GM18868 (cell line): ENCODE measurements at regions not wholly inside any gene's neighbourhood (a gene's known extent, or its start where the extent isn't known, plus 50 kb on each side); places are given as distances from the start of the nearest gene placed in this dataset.
"Not testable (repeated sequence)": the region's sequence is repeated elsewhere in the genome, so short reads cannot be mapped to it uniquely, and the experiment has no call there.

ENCODE experiments used
- ATAC-seq: cut with Tn5 transposase; IDR thresholded peaks from one replicate; pipeline ENCODE4 v1.9.1; 2021; ENCODE audit warnings: mild to moderate bottlenecking, moderate library complexity; ENCODE audit not compliant: unreplicated experiment

DNA sequence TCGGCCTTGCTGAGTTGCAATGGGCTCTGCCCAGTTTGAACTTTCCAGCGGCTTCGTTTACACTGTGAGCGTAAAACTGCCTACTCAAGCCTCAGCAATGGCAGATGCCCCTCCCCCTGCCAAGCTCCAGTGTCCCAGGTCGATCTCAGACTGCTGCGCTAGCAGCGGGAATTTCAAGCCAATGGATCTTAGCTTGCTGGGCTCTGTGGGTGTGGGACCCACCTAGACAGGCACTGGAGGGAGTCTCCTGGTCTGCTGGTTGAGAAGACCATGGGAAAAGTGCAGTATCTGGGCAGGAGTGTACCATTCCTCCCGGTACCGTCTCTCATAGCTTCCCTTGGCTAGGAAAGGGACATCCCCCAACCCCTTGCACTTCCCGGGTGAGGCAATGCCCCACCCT lies 88.2 kb downstream of the KLHL28 start:
- ATAC-seq = no peak

GRCh38 chr14:44866770-44867169 lies 95.0 kb downstream of the KLHL28 start:
- ATAC-seq = no peak

GRCh38 chr14:44866322-44866721 lies 95.4 kb downstream of the KLHL28 start:
- ATAC-seq = no peak

- no peak for ATAC-seq
Observed at GRCh38 chr14:44863271-44863670, 98.5 kb downstream of the KLHL28 start.

- ATAC-seq = no peak
Observed at GRCh38 chr14:44854114-44854513, 107.6 kb downstream of the KLHL28 start.

DNA sequence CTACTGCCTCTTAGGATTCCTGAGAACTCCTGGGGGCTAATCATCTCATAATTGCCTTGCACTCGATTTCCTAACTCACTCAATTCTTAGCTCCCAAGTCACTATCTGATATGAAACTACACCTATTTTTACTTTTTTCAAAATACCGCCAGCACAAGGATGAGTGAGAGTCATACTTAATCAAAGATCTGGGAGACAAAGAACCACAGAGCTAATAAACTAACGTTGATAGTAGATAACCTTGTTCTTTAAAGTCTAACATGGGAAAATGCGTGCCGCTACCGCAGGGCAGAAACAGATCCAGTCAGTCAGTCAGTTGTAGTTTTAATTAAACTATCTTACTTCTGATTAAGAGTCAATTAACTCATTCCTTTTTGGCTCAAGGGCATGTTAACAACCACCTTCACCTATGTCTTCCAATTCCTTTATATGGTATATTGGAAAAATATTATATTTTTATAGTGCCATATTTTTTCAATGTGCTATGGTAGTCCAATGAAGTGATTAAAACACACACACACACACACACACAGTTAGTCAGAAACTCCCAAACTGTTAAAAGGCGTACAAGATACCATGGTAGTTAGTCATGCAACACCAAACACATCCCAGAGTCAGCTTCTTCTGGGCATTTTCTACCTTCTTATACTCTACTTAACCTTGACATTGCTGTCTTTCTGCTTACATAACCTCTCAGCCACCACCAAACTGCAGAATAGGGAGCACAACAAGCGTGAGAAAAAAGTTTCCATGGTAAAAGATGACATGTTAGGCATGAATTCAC lies 114.0 kb downstream of the KLHL28 start:
- ATAC-seq = no peak

DNA sequence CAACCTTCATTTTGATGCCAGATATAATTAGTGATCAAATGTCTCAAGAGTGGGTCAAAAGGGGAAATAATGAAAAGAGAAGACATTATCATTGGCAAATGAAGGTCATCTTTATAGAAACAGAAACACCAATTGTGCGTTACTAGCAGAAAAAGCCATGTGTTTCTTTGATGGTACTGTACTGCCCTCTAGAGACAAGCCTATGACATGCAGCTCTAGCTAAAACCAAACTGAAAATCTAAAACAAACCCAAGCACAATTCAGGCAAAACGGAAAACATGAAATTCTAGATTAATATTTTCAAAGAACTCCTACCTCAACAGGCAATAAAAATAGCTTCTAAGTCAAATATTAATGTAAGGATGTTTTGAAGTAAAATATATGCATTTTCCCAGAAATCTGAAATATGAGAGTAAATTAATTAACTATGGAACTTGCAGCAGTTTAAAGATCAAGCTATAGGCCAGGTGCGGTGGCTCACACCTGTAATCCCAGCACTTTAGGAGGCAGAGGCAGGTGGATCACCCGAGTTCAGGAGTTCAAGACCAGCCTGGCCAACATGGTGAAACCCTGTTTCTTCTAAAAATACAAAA lies 115.4 kb downstream of the KLHL28 start:
- peak; percentile 83 for ATAC-seq

DNA sequence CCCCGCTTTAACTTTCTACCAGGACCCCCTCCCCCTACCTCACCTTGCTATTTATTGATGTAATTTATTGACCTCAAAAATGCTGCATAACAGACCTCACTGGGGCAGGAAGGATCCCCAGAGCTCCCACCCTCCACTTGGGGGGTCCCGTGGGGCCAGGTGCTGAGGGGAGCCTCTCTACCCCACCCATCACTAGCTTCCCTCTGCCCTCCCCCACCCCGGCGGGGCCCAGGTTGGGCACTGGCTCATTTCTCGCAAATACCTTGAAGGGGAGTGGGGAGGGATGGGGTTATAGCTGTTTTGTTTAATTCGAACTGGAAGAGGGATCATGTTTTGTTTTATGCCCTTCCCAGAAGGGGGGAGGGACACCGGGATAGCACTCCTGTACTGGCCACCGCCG lies 125.8 kb downstream of the KLHL28 start:
- ATAC-seq = not testable (repeated sequence)

- ATAC-seq = no peak
Observed at GRCh38 chr14:44833376-44834060, 128.2 kb downstream of the KLHL28 start.

- no peak for ATAC-seq
Observed at GRCh38 chr14:44830371-44830770, 131.4 kb downstream of the KLHL28 start.

DNA sequence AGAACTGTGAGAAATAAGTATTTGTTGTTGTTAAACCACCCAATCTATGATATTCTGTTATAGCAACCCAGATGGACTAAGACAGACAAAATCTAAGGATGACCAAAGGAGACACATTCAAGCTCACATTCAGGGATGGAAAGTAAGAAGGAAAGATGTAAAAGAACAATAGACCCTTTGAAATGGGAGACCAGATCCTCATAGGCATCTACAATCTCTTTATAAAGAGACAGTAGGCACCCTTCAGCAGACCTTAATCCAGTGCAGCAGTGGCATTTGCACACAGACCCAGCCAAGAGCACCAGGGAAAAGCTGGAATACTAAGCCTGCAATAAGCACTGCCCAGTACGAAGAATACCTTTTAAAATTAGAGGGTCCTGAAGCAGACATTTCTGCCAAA lies 132.7 kb downstream of the KLHL28 start:
- no peak for ATAC-seq

DNA sequence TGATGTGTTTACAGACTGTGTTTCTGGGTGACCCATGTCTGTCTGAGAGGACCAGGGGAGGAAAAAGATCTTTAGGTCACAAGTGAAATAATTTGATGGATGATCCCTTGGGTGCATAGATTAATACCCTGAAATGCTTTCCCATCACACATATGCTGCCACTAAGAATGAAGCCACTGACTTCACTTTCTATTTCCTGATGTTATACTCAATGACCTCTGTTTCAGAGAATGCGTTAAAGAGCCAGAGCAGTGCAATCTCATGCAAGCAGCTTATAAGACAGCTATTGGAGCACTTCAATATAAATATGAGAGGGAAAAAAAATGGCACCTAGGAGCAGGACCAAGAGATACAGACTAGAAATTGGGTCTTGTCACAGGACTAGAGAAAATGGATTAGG lies 133.7 kb downstream of the KLHL28 start:
- ATAC-seq = no peak

DNA sequence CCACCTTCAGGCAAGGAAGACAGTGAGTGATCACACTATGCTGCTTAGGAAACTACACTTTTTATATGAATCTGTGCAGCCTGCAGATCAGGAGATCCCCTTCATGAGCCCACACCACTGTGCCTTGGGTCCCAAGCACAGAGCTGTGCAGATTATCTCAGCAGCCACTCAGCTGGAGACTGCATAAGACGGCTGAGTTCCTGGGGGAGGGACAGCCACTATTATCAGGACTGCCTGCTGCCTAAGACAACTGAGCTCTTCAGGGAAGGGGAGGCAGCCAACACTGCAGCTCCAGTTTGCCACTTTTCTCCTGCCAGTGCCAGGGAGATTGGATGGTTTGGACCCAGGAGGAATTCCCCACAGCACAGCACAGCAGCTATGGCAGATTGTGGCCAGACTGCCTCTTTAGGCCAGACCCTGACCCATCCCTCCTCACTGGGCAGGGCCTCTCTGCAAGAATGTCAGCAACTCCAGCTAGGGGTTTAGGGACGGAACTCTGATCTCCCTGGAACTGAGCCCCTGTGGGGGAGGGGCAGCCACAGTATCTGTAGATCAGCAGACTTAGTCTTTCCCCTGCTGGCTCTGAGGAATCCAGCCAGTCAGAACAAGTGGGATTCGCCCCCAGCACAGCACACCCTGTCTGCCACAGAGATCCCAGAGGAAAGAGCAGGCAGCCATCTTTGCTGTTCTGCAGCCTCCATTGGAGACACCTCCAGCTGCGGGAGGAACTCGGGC lies 141.3 kb downstream of the KLHL28 start:
- no peak for ATAC-seq

- ATAC-seq = no peak
Observed at GRCh38 chr14:44814196-44814595, 147.6 kb downstream of the KLHL28 start.

DNA sequence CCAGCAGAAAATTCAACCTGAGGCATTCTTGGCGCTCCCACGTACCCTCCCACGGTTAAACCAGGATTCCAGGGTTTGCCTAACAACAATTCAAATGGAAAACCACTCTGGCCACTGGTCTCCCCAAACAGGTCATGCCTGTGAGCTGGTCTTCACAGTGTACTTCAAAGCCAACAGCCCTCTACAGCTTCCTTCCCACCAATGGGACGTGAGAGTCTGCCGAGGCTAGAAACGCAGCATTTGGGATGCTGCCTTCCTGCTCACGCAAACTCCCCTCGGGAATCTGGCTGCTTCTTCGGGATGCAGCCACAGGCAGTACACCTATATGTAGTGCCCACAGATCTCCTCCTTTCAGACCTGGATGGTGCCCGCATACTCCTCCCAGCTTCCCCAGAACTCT lies 149.1 kb downstream of the KLHL28 start:
- ATAC-seq = no peak

DNA sequence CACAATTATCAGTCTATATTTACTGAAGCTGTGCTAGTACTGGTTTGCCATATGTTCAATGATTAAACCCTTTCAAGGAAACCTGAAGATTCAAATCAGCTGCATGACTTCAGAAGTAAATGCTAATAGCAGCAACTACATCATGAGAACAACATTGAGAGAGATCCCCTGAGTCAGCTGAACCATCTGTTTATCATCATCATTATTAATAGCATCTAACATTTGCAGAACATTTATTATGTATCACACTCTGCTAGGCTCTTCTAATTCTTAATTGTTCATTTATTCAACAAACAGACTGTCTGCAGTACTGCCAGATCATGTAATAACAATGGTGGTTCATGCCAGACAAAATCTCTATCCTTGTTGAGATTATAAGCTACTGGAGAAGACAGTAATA lies 157.4 kb downstream of the KLHL28 start:
- no peak for ATAC-seq

GRCh38 chr14:44803239-44803905 lies 158.4 kb downstream of the KLHL28 start:
- peak; percentile 92 for ATAC-seq

GRCh38 chr14:44798386-44799242 lies 163.1 kb downstream of the KLHL28 start:
- ATAC-seq = no peak

DNA sequence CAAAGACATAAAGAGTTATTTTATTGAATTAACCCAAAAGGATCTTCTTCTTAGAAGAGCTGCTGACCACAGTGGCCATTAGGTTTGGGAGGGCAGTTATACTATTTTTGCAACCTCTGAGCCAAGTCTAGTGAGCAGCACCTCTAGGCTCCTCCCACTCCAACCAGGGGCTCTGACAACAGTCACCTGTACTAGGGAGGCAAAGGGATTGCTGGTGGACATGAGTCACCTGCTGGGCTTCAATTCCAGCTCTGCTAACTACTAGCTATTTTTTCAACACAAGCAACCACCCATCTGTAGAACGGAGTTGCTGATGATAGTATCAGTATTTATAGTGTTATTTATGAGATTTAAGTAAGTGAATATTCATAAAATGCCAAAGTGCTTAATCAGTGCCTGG lies 166.0 kb downstream of the KLHL28 start:
- ATAC-seq = no peak

DNA sequence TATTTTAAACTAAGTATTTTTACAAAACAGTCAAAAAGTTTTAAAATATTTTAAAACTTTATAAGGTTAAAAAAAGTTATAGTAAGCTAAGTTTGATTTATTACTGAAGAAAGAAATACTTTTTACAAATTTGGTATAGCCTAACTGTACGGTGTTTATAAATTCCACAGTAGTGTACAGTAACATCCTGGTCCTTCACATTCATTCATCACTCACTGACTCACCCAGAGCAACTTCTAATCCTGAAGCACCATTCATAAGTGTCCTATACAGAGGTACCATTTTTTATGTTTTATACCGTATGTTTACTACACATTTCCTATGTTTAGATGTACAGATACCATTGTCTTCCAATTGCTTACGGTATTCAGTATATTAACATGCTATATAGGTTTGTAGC lies 170.0 kb downstream of the KLHL28 start:
- no peak for ATAC-seq
